A673 (cell line): ENCODE measurements at regions not wholly inside any gene's neighbourhood (a gene's known extent, or its start where the extent isn't known, plus 50 kb on each side); places are given as distances from the start of the nearest gene placed in this dataset.

Experiments
- CTCF ChIP-seq: fragments of 300-800, 200-600 bp; sonication (generic); conservative IDR thresholded peaks from 2 replicates; pipeline ENCODE4 v1.5.1; 2017; ENCODE audit warnings: low read depth, mild to moderate bottlenecking, antibody characterized with exemption, low read length, moderate library complexity, mixed read lengths
- EZH2 ChIP-seq: fragments of 200-600 bp; sonication (generic); IDR thresholded peaks from 2 replicates; pipeline ENCODE4 v1.6.1; 2017; ENCODE audit warnings: borderline replicate concordance, low read depth, mild to moderate bottlenecking, mixed read lengths, antibody characterized with exemption, low read length; ENCODE audit not compliant: poor library complexity, severe bottlenecking

GRCh38 chr13:66219506-66219905 lies 1010.6 kb downstream of the PCDH9 start:
- TF ChIP-seq CTCF = no peak
- no peak for TF ChIP-seq EZH2
